ENCODE measurements at regions not wholly inside any gene's neighbourhood (a gene's known extent, or its start where the extent isn't known, plus 50 kb on each side); places are given as distances from the start of the nearest gene placed in this dataset.
"Not testable (repeated sequence)": the region's sequence is repeated elsewhere in the genome, so short reads cannot be mapped to it uniquely, and the experiment has no call there.

DNA sequence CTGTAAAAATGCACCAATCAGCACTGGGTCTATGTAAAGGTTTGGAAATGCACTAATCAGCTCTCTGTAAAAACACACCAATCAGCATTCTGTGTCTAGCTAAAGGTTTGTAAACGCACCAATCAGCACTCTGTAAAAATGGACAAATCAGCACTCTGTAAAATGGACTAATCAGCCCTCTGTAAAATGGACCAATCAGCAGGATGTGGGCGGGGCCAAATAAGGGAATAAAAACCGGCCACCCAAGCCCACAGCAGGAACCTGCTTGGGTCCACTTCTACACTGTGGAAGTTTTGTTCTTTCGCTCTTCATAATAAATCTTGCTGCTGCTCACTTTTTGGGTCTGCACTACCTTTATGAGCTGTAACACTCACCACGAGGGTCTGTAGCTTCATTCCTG is 101.0 kb downstream of the SMC2 start:
- DNase-seq; H3K4me1 Mint-ChIP-seq; POLR2A ChIA-PET; H3K27me3 Mint-ChIP-seq; H3K4me3 Mint-ChIP-seq; H3K36me3 Mint-ChIP-seq (ENCODE audit: low read depth); H3K27ac Mint-ChIP-seq; H3K9me3 Mint-ChIP-seq; CTCF ChIA-PET: not testable (repeated sequence)

DNA sequence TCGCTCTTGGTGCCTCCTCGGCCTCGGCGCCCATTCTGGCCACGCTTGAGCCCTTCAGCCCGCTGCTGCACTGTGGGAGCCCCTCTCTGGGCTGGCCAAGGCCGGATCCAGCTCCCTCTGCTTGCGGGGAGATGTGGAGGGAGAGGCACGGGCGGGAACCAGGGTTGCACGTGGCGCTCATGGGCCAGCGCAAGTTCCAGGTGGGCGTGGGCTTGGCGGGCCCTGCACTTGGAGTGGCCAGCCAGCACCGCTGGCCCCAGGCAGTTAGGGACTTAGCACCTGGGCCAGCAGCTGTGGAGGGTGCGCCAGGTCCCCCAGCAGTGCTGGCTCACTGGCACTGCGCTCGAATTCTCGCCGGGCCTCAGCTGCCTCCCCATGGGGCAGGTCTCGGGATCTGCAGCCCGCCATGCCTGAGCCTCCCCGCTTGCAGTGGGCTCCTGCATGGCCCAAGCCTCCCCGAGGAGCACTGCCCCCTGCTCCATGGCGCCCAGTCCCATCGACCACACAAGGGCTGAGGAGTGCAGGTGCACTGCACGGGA is 106.4 kb downstream of the SMC2 start:
- Mint-ChIP-seq H3K27me3 (no peaks in the 10 kb centered on the region), H3K27ac (no peak overlapping the region), H3K36me3 (ENCODE audit: low read depth) (no peaks in the 10 kb centered on the region), H3K4me1 (no peaks in the 10 kb centered on the region), H3K9me3 (peaks cover 2% of the 10 kb centered on the region), H3K4me3 (no peak overlapping the region)
- ChIA-PET POLR2A (no interaction called here), CTCF (no interaction called here)
- DNase-seq: no peak

DNA sequence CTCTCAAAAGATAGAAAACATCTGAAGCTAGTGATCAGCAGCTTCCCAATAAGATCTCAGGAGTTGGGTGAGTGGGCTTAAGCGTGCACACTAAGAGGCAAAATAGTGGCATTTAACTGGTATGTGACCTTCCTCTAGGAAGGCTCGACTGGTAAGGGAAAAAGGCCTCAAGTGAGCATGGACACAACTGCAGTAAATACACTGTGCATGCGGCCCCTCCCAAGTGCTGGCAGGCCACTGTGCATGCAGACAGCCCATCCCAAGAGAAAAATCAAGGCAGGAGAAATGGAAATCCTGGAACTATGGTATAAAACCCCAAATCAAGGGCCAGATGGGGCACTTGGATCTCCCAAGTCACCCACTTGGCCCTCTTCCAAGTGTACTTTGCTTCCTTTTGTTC is 112.7 kb downstream of the SMC2 start:
- H3K27ac Mint-ChIP-seq: no peak overlapping the region
- H3K4me3 Mint-ChIP-seq: no peak overlapping the region
- DNase-seq: no peak
- no peaks in the 10 kb centered on the region for H3K4me1 Mint-ChIP-seq
- H3K9me3 Mint-ChIP-seq: no peaks in the 10 kb centered on the region
- no peaks in the 10 kb centered on the region for H3K36me3 Mint-ChIP-seq (ENCODE audit: low read depth)
- ChIA-PET POLR2A (no interaction called here), CTCF (no interaction called here)
- no peaks in the 10 kb centered on the region for H3K27me3 Mint-ChIP-seq

DNA sequence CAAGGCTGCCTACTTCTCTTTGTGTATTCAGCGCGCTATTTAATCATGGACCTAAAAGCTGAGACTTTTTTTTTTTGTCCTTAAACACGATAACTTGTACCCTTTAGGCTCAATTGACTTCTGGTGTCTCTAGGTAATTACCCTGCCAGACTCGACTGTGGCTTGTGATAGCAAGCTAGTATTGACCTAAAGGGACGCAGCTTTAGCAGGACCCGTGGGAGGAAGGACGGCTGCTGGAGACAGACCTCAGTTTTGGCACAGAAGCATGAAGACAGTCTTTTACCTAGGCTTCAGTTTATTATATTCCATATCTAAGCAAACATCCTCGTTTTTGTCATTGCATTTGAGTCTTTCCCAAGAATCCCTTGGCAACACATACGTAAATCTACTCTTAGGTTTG is 115.3 kb downstream of the SMC2 start:
- ChIA-PET POLR2A (no interaction called here), CTCF (interaction anchor here (0.5 kb wide), 1 partner anchor 1066 kb away, joined by 3 read pairs; no protein-coding TSS in a partner anchor)
- H3K27me3 Mint-ChIP-seq: no peaks in the 10 kb centered on the region
- H3K4me3 Mint-ChIP-seq: no peak overlapping the region
- H3K36me3 Mint-ChIP-seq (ENCODE audit: low read depth): no peaks in the 10 kb centered on the region
- no peak overlapping the region for H3K27ac Mint-ChIP-seq
- no peaks in the 10 kb centered on the region for H3K9me3 Mint-ChIP-seq
- DNase-seq: no peak
- no peaks in the 10 kb centered on the region for H3K4me1 Mint-ChIP-seq

DNA sequence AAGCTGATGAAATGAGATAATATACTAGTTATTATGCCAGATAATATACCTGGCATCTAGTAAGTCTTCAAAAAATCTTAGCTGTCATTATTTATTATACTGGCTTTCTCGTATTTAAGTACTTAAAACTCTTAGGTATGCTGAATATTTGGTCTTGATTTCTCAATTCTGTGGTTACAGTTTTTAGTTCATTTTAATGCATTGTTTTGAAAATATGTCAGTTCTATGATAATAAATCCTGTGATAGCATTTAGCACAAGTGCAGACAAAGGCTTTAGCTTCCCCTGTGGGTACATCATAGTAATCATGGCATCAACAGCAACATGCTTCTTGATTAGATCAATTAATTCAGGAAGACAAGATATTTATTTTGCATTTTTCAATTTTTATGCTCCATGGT is 133.0 kb downstream of the SMC2 start:
- no peaks in the 10 kb centered on the region for H3K36me3 Mint-ChIP-seq (ENCODE audit: low read depth)
- H3K4me1 Mint-ChIP-seq: no peaks in the 10 kb centered on the region
- ChIA-PET CTCF (no interaction called here), POLR2A (no interaction called here)
- H3K27me3 Mint-ChIP-seq: no peaks in the 10 kb centered on the region
- DNase-seq: no peak
- no peak overlapping the region for H3K27ac Mint-ChIP-seq
- H3K4me3 Mint-ChIP-seq: no peak overlapping the region
- H3K9me3 Mint-ChIP-seq: no peaks in the 10 kb centered on the region

DNA sequence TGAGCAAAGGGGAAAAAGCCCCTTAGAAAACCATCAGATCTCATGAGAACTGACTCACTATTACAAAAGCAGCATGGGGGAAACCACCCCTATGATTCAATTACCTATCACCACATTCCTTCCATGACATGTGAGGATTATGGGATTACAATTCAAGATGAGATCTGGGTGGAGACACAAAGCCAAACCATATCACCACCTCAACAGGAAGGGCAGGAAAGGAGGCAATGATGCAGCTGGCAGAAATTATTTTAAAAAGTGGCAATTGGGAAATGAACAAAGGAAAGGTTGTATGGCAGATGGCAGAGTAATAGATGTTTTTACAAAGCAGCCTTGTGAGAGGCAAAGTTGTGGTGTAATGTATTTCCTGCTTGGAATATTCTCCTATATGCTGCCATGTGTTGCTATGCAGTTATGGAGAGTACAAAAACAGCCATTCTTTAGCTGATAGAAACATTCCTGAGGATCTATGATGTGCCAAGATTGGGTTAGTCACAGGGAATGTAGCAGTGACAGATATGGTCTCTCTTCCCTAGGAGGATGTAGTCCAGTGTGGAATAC is 138.8 kb downstream of the SMC2 start:
- no peak for DNase-seq
- POLR2A ChIA-PET: no interaction called here
- CTCF ChIA-PET: no interaction called here
- H3K27me3 Mint-ChIP-seq: no peaks in the 10 kb centered on the region
- no peak overlapping the region for H3K4me3 Mint-ChIP-seq
- H3K27ac Mint-ChIP-seq: no peak overlapping the region
- H3K9me3 Mint-ChIP-seq: peaks cover 2% of the 10 kb centered on the region
- no peaks in the 10 kb centered on the region for H3K4me1 Mint-ChIP-seq
- H3K36me3 Mint-ChIP-seq (ENCODE audit: low read depth): no peaks in the 10 kb centered on the region

DNA sequence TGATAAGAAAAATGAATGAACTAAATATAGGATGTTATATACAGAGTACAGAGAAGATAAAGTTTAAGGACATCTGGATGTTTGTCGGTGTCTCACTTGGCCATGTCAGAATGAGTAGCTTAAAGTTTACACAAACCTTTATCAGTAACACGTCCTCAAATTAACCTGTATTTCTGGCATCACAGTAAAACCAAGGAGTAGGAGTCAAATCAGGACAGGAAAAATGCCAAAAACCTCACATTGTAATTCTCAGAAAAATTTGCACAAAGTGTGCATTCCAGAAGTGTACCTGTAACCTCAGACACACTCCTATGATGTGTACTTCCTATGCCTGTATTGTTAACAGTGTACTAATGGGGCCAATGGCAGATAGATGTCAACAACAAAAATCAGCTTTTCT is 139.3 kb downstream of the SMC2 start:
- POLR2A ChIA-PET: no interaction called here
- H3K27ac Mint-ChIP-seq: no peak overlapping the region
- H3K4me3 Mint-ChIP-seq: no peak overlapping the region
- H3K4me1 Mint-ChIP-seq: no peaks in the 10 kb centered on the region
- H3K36me3 Mint-ChIP-seq (ENCODE audit: low read depth): no peaks in the 10 kb centered on the region
- no peaks in the 10 kb centered on the region for H3K27me3 Mint-ChIP-seq
- no peak for DNase-seq
- H3K9me3 Mint-ChIP-seq: peaks cover 2% of the 10 kb centered on the region
- CTCF ChIA-PET: no interaction called here

DNA sequence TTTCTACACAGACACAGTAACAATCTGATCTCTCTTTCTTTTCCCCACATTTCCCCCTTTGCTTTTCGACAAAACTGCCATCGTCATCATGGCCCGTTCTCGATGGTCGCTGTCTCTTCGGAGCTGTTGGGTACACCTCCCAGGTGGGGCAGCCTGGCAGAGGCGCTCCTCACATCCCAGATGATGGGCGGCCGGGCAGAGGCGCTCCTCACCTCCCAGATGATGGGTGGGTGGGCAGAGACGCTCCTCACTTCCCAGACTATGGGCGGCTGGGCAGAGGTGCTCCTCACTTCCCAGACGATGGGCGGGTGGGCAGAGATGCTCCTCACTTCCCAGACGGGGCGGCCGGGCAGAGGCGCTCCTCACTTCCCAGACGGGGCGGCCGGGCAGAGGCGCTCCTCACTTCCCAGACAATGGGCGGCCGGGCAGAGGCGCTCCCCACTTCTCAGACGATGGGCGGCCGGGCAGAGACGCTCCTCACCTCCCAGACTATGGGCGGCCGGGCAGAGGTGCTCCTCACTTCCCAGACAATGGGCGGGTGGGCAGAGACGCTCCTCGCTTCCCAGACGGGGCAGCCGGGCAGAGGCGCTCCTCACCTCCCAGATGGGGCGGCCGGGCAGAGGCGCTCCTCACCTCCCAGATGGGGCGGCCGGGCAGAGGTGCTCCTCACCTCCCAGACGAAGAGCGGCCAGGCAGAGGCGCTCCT is 140.7 kb downstream of the SMC2 start:
- CTCF ChIA-PET; H3K4me1 Mint-ChIP-seq; H3K36me3 Mint-ChIP-seq (ENCODE audit: low read depth); H3K4me3 Mint-ChIP-seq; DNase-seq; H3K9me3 Mint-ChIP-seq; H3K27me3 Mint-ChIP-seq; H3K27ac Mint-ChIP-seq; POLR2A ChIA-PET: not testable (repeated sequence)

DNA sequence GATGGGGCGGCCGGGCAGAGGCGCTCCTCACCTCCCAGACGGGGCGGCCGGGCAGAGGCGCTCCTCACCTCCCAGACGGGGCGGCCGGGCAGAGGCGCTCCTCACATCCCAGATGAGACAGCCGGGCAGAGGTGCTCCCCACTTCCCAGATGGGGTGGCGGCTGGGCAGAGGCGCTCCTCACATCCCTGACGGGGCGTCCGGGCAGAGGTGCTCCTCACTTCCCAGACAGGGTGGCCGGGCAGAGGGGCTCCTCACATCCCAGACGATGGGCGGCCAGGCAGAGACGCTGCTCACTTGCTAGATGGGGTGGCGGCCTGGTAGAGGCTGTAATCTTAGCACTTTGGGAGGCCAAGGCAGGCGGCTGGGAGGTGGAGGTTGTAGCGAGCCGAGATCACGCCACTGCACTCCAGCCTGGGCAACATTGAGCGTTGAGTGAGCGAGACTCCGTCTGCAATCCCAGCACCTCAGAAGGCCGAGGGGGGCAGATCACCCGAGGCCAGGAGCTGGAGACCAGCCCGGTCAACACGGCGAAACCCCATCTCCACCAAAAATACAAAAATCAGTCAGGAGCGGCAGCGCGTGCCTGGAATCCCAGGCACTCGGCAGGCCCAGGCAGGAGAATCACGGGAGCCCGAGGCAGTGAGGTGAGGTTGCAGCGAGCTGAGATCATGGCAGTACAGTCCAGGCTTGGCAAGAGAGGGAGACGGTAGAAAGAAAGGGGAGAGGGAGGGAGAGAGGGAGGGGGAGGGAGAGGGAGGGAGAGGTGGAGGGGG is 141.4 kb downstream of the SMC2 start:
- H3K36me3 Mint-ChIP-seq (ENCODE audit: low read depth); H3K4me1 Mint-ChIP-seq; H3K27ac Mint-ChIP-seq; H3K27me3 Mint-ChIP-seq; H3K4me3 Mint-ChIP-seq; DNase-seq; H3K9me3 Mint-ChIP-seq; CTCF ChIA-PET; POLR2A ChIA-PET: not testable (repeated sequence)

DNA sequence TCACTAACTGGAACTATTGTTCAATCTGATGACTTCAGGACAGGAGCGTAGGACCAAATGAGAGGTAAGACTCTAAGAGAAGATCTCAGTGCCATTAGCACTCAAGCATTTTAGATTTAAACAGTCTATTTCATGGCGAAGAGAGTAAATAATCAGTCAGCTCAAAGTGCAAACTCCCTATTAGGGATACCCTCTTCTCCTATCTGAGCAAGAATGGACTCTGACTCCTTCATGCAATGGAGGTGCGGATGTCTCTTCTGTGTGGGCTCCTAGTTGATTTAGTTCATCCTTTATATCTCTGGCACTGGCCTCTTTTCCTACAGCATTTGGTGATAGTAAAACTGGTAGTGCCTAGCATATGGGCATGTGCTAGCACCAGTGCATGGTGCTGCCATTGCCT is 144.6 kb downstream of the SMC2 start:
- H3K27ac Mint-ChIP-seq: no peak overlapping the region
- ChIA-PET POLR2A (no interaction called here), CTCF (no interaction called here)
- H3K4me3 Mint-ChIP-seq: no peak overlapping the region
- no peak for DNase-seq
- H3K9me3 Mint-ChIP-seq: peaks cover 2% of the 10 kb centered on the region
- no peaks in the 10 kb centered on the region for H3K27me3 Mint-ChIP-seq
- H3K36me3 Mint-ChIP-seq (ENCODE audit: low read depth): no peaks in the 10 kb centered on the region
- H3K4me1 Mint-ChIP-seq: no peaks in the 10 kb centered on the region

GRCh38 chr9:104240890-104241289 is 146.8 kb downstream of the SMC2 start:
- POLR2A ChIA-PET: no interaction called here
- Mint-ChIP-seq H3K27ac (no peak overlapping the region), H3K9me3 (no peaks in the 10 kb centered on the region), H3K4me1 (no peaks in the 10 kb centered on the region), H3K4me3 (no peak overlapping the region), H3K36me3 (ENCODE audit: low read depth) (no peaks in the 10 kb centered on the region), H3K27me3 (no peaks in the 10 kb centered on the region)
- no peak for DNase-seq
- CTCF ChIA-PET: no interaction called here

DNA sequence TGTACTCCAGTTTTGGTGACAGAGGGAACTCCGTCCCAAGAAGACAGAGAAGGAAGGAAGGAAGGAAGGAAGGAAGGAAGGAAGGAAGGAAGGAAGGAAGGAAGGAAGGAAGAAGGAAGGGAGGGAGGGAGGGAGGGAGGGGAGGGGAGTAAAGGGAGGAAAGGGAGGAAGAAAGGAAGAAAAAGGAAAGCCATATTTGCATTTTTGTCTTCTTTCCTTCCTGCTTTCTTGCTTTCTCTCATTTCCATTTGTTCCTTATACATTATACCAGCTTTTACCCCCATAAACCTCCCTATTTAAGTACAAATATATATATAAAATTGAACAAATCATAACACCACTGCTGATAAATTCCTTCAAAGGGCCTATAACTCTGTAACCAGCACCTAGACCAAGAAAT is 151.8 kb downstream of the SMC2 start:
- Mint-ChIP-seq H3K27me3 (no peaks in the 10 kb centered on the region), H3K36me3 (ENCODE audit: low read depth) (no peaks in the 10 kb centered on the region), H3K4me3 (no peak overlapping the region), H3K27ac (no peak overlapping the region), H3K4me1 (no peaks in the 10 kb centered on the region), H3K9me3 (no peaks in the 10 kb centered on the region)
- CTCF ChIA-PET: no interaction called here
- POLR2A ChIA-PET: no interaction called here
- DNase-seq: no peak

GRCh38 chr9:104247899-104248460 is 153.9 kb downstream of the SMC2 start:
- no peak for DNase-seq
- H3K27ac Mint-ChIP-seq: no peak overlapping the region
- H3K9me3 Mint-ChIP-seq: no peaks in the 10 kb centered on the region
- POLR2A ChIA-PET: no interaction called here
- H3K4me3 Mint-ChIP-seq: no peak overlapping the region
- H3K36me3 Mint-ChIP-seq (ENCODE audit: low read depth): no peaks in the 10 kb centered on the region
- no peaks in the 10 kb centered on the region for H3K4me1 Mint-ChIP-seq
- H3K27me3 Mint-ChIP-seq: no peaks in the 10 kb centered on the region
- CTCF ChIA-PET: no interaction called here

All from activated CD4-positive, alpha-beta memory T cell treated with anti-CD3 and anti-CD28 coated beads, Interleukin-2, amount 10 ng/mL, durations not matched to agents 7 days and 5 days (primary cell).